IMR-90 (cell line): ENCODE measurements at regions not wholly inside any gene's neighbourhood (a gene's known extent, or its start where the extent isn't known, plus 50 kb on each side); places are given as distances from the start of the nearest gene placed in this dataset.

ENCODE experiments used
- ATAC-seq: fragments of 200-7000 bp; cut with Tn5 transposase; 2 replicates; pipeline ENCODE4 v1.9.1; 2020; ENCODE audit warnings: low read depth, mild to moderate bottlenecking, moderate library complexity
- BruUV-seq: library from RNA; stranded (reverse); fragments of 400-500 nt; replicated peaks from 2 replicates; lab custom pipeline; 2021; lab: Mats Ljungman, UMichigan
- CTCF ChIA-PET: fragments of 300-600 bp; formaldehyde crosslinking; extraction: SDS; loops from one replicate; lab custom pipeline; 2021; ENCODE audit warnings: antibody characterized with exemption; lab: Yijun Ruan, JAX
- POLR2A ChIA-PET: fragments of 300-600 bp; sonication (Branson Sonifier 250); formaldehyde crosslinking; loops from one replicate; lab custom pipeline; 2022; ENCODE audit warnings: antibody characterized with exemption; ENCODE audit not compliant: unreplicated experiment; lab: Charles Lee
- DNase-seq: peaks from one replicate; pipeline ENCODE4 v3.0.0; 2013
- H2AFZ ChIP-seq: replicated peaks from 2 replicates; pipeline ENCODE3; 2013; ENCODE audit warnings: low read length, mild to moderate bottlenecking; ENCODE audit not compliant: poor library complexity
- H2AK5ac ChIP-seq: 2 replicates; pipeline ENCODE4 v1.6.1; 2013; ENCODE audit warnings: low read depth, low read length, inconsistent platforms
- H2AK9ac ChIP-seq: replicated peaks from 2 replicates; pipeline ENCODE3; 2013; ENCODE audit warnings: mild to moderate bottlenecking, low read depth, low read length, moderate library complexity; ENCODE audit not compliant: poor library complexity
- H2BK120ac ChIP-seq: 2 replicates; pipeline ENCODE4 v1.6.1; 2013; ENCODE audit warnings: low read depth, low read length, inconsistent platforms
- H2BK15ac ChIP-seq: 3 replicates; pipeline ENCODE4 v1.6.1; 2013; ENCODE audit warnings: low read depth, low read length, inconsistent platforms
- H2BK20ac ChIP-seq: 2 replicates; pipeline ENCODE4 v1.6.1; 2013; ENCODE audit warnings: low read depth, mild to moderate bottlenecking, inconsistent platforms, low read length, moderate library complexity
- H2BK5ac ChIP-seq: 2 replicates; pipeline ENCODE4 v1.6.1; 2013; ENCODE audit warnings: mild to moderate bottlenecking, low read depth, low read length, inconsistent platforms; ENCODE audit not compliant: poor library complexity, severe bottlenecking
- H3K14ac ChIP-seq: replicated peaks from 2 replicates; pipeline ENCODE4 v1.6.1; 2013; ENCODE audit warnings: low read depth, low read length, inconsistent platforms
- H3K18ac ChIP-seq: 2 replicates; pipeline ENCODE4 v1.6.1; 2013; ENCODE audit warnings: low read depth, low read length, control low read depth
- H3K23ac ChIP-seq: 2 replicates; pipeline ENCODE4 v1.6.1; 2013; ENCODE audit warnings: low read depth, low read length, inconsistent platforms
- H3K27ac ChIP-seq: 2 replicates; pipeline ENCODE4 v1.5.1; 2013; ENCODE audit warnings: mild to moderate bottlenecking, control low read depth, low read length; ENCODE audit not compliant: insufficient read depth
- H3K27me3 ChIP-seq: 2 replicates; pipeline ENCODE4 v1.6.1; 2013; ENCODE audit warnings: low read length; ENCODE audit not compliant: control insufficient read depth, insufficient read depth
- H3K36me3 ChIP-seq: 2 replicates; pipeline ENCODE4 v1.6.1; 2013; ENCODE audit warnings: low read length, mixed read lengths; ENCODE audit not compliant: control insufficient read depth, insufficient read depth
- H3K4ac ChIP-seq: 2 replicates; pipeline ENCODE4 v1.6.1; 2013; ENCODE audit warnings: low read depth, low read length, inconsistent platforms
- H3K4me1 ChIP-seq: 2 replicates; pipeline ENCODE4 v1.6.1; 2013; ENCODE audit warnings: low read length, mixed read lengths; ENCODE audit not compliant: control insufficient read depth, insufficient read depth
- H3K4me2 ChIP-seq: 2 replicates; pipeline ENCODE4 v1.6.1; 2013; ENCODE audit warnings: low read depth, mild to moderate bottlenecking, control low read depth, low read length, moderate library complexity
- H3K4me3 ChIP-seq: 2 replicates; pipeline ENCODE4 v1.5.1; 2013; ENCODE audit warnings: low read depth, mild to moderate bottlenecking, control low read depth, low read length, moderate library complexity; ENCODE audit not compliant: insufficient read depth
- H3K56ac ChIP-seq: 2 replicates; pipeline ENCODE4 v1.6.1; 2013; ENCODE audit warnings: low read length, inconsistent platforms; ENCODE audit not compliant: insufficient read depth; ENCODE audit errors: extremely low read depth
- H3K79me1 ChIP-seq, 2 experiments: 2 replicates each; pipeline ENCODE4 v1.6.1; 2013; ENCODE audit warnings: low read length in 2 of 2, inconsistent platforms in 1 of 2, low read depth in 1 of 2
- H3K9ac ChIP-seq: 2 replicates; pipeline ENCODE4 v1.6.1; 2013; ENCODE audit warnings: low read depth, low read length, control low read depth
- H3K9me1 ChIP-seq: 2 replicates; pipeline ENCODE4 v1.6.1; 2013; ENCODE audit warnings: low read length, inconsistent platforms; ENCODE audit not compliant: insufficient read depth
- H3K9me3 ChIP-seq: 2 replicates; pipeline ENCODE4 v1.6.1; 2013; ENCODE audit warnings: low read length; ENCODE audit not compliant: control insufficient read depth, insufficient read depth
- H4K20me1 ChIP-seq: 2 replicates; pipeline ENCODE4 v1.6.1; 2013; ENCODE audit warnings: low read length, inconsistent platforms; ENCODE audit not compliant: insufficient read depth
- H4K5ac ChIP-seq: 2 replicates; pipeline ENCODE4 v1.6.1; 2013; ENCODE audit warnings: mild to moderate bottlenecking, low read depth, low read length, control low read depth
- H4K8ac ChIP-seq, 2 experiments: 2 replicates each; pipeline ENCODE4 v1.6.1; 2013; ENCODE audit warnings: low read depth in 2 of 2, low read length in 2 of 2, control low read depth in 1 of 2, inconsistent platforms in 1 of 2
- H4K91ac ChIP-seq: 2 replicates; pipeline ENCODE4 v1.6.1; 2013; ENCODE audit warnings: low read depth, low read length, inconsistent platforms; ENCODE audit not compliant: insufficient read depth
- CEBPB ChIP-seq: IDR thresholded peaks from 2 replicates; pipeline ENCODE4 v1.6.1; 2012; ENCODE audit warnings: low read depth, low read length, improper control_type of control experiment
- CHD1 ChIP-seq: IDR thresholded peaks from 2 replicates; pipeline ENCODE4 v1.6.1; 2012; ENCODE audit warnings: low read depth, low read length, improper control_type of control experiment
- MAFK ChIP-seq: IDR thresholded peaks from 2 replicates; pipeline ENCODE4 v1.6.1; 2012; ENCODE audit warnings: low read depth, low read length, improper control_type of control experiment
- MAZ ChIP-seq: IDR thresholded peaks from 2 replicates; pipeline ENCODE4 v1.6.1; 2012; ENCODE audit warnings: low read depth, mild to moderate bottlenecking, low read length, improper control_type of control experiment, moderate library complexity, borderline replicate concordance
- NFE2L2 ChIP-seq: fragments of 150-350 bp; IDR thresholded peaks from 2 replicates; pipeline ENCODE4 v1.6.1; 2016; ENCODE audit warnings: low read depth, mild to moderate bottlenecking, low read length
- POLR2A ChIP-seq: IDR thresholded peaks from 2 replicates; pipeline ENCODE4 v1.6.1; 2012; ENCODE audit warnings: mild to moderate bottlenecking, low read depth, low read length
- RCOR1 ChIP-seq: IDR thresholded peaks from 2 replicates; pipeline ENCODE4 v1.6.1; 2012; ENCODE audit warnings: mild to moderate bottlenecking, low read length, improper control_type of control experiment; ENCODE audit not compliant: insufficient replicate concordance
- RFX5 ChIP-seq: IDR thresholded peaks from 2 replicates; pipeline ENCODE4 v1.8.0; 2012; ENCODE audit warnings: low read depth, mild to moderate bottlenecking, low read length, moderate library complexity
- WGBS, 2 experiments: methylation state at CpG; one replicate each; pipeline versions ENCODE4 v1.1.5 to v1.1.7; 2013; ENCODE audit warnings: missing lambda C conversion rate in 2 of 2; ENCODE audit not compliant: insufficient read length in 1 of 2; ENCODE audit errors: extremely low coverage in 2 of 2; 5-methylcytosine and 5-hydroxymethylcytosine counted together
- dilution Hi-C: fragments of 300-500 bp; cut with HindIII; formaldehyde crosslinking; loops from one replicate; pipeline ENCODE4 v1.14.3; 2018; ENCODE audit warnings: low sequenced_read_pairs; ENCODE audit not compliant: unreplicated experiment
- in situ Hi-C: fragments of 300-500 bp; cut with MboI; formaldehyde crosslinking; loops from 3 replicates; pipeline ENCODE4 v1.14.3; 2019; ENCODE audit warnings: low sequenced_read_pairs, inconsistent platforms, mixed read lengths
- intact Hi-C: fragments of 100-400 bp; cut with micrococcal nuclease; formaldehyde crosslinking; loops from 2 replicates; pipeline ENCODE4 v1.10.0; 2022
- TF ChIP-seq, protein P1 (sequence below): fragments of 150-350 bp; IDR thresholded peaks from 2 replicates; pipeline ENCODE4 v1.6.1; 2017; ENCODE audit warnings: mild to moderate bottlenecking, antibody characterized with exemption, low read length, low read depth
- TF ChIP-seq, protein P2 (sequence below): conservative IDR thresholded peaks from 2 replicates; pipeline ENCODE4 v1.5.1; 2012; ENCODE audit warnings: mild to moderate bottlenecking, low read depth, low read length, improper control_type of control experiment
- TF ChIP-seq, protein P3 (sequence below): fragments of 150-350 bp; IDR thresholded peaks from 2 replicates; pipeline ENCODE4 v1.6.1; 2016; ENCODE audit warnings: low read depth, mild to moderate bottlenecking, low read length, moderate library complexity, borderline replicate concordance

DNA sequence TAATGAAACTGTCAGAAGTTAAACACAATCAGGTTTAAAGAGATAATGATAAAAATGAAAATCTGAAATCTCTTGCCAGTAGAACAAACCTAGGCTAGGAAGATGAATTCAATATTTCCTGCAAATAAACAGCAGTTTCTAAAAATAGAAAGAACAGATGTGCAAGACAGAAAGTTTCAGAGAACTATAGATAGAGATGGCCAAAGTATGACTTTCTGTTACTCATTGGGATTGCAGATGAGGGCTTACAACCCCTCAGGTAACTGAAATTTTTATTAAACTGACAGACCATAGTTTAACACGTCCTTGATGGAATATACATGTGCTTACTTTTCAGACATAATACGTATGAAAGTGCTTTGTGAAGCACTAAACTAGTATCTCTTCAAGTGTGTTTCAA, 82.3 kb upstream of the PPARGC1A start:
- no peak overlapping the region for H3K56ac ChIP-seq
- no peak overlapping the region for H2BK120ac ChIP-seq
- H3K9ac ChIP-seq: no peak overlapping the region
- intact Hi-C loops: no loop called here
- CTCF ChIA-PET: no interaction called here
- no peak overlapping the region for H3K14ac ChIP-seq
- WGBS, 2 experiments: no CpG with 5 or more reads among the region's 2 CpGs
- H3K27me3 ChIP-seq: no peaks in the 10 kb centered on the region
- no peaks in the 10 kb centered on the region for H3K36me3 ChIP-seq
- 0 out of 2 replicates have a peak, but pooled peaks cover 2% of the 10 kb centered on the region for H3K4me1 ChIP-seq
- H3K27ac ChIP-seq: no peak overlapping the region
- TF ChIP-seq, protein P1, sequence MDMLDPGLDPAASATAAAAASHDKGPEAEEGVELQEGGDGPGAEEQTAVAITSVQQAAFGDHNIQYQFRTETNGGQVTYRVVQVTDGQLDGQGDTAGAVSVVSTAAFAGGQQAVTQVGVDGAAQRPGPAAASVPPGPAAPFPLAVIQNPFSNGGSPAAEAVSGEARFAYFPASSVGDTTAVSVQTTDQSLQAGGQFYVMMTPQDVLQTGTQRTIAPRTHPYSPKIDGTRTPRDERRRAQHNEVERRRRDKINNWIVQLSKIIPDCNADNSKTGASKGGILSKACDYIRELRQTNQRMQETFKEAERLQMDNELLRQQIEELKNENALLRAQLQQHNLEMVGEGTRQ: no peak
- TF ChIP-seq MAFK: no peak
- TF ChIP-seq POLR2A: no peak
- no peak for TF ChIP-seq RCOR1
- no peak for TF ChIP-seq MAZ
- no peak for TF ChIP-seq CHD1
- TF ChIP-seq CEBPB: no peak
- no peak for TF ChIP-seq NFE2L2
- TF ChIP-seq, protein P2, sequence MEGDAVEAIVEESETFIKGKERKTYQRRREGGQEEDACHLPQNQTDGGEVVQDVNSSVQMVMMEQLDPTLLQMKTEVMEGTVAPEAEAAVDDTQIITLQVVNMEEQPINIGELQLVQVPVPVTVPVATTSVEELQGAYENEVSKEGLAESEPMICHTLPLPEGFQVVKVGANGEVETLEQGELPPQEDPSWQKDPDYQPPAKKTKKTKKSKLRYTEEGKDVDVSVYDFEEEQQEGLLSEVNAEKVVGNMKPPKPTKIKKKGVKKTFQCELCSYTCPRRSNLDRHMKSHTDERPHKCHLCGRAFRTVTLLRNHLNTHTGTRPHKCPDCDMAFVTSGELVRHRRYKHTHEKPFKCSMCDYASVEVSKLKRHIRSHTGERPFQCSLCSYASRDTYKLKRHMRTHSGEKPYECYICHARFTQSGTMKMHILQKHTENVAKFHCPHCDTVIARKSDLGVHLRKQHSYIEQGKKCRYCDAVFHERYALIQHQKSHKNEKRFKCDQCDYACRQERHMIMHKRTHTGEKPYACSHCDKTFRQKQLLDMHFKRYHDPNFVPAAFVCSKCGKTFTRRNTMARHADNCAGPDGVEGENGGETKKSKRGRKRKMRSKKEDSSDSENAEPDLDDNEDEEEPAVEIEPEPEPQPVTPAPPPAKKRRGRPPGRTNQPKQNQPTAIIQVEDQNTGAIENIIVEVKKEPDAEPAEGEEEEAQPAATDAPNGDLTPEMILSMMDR: no peak
- TF ChIP-seq, protein P3, sequence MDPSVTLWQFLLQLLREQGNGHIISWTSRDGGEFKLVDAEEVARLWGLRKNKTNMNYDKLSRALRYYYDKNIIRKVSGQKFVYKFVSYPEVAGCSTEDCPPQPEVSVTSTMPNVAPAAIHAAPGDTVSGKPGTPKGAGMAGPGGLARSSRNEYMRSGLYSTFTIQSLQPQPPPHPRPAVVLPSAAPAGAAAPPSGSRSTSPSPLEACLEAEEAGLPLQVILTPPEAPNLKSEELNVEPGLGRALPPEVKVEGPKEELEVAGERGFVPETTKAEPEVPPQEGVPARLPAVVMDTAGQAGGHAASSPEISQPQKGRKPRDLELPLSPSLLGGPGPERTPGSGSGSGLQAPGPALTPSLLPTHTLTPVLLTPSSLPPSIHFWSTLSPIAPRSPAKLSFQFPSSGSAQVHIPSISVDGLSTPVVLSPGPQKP: no peak
- no peak for TF ChIP-seq RFX5
- no peaks in the 10 kb centered on the region for H4K20me1 ChIP-seq
- H4K5ac ChIP-seq: no peak overlapping the region
- ATAC-seq (no peak), DNase-seq (peak; percentile 27)
- no peaks in the 10 kb centered on the region for H3K9me1 ChIP-seq
- no peak overlapping the region for H3K4ac ChIP-seq
- dilution Hi-C loops: no loop called here
- no peak overlapping the region for H2AK9ac ChIP-seq
- no peak overlapping the region for H4K91ac ChIP-seq
- no peak overlapping the region for H2AK5ac ChIP-seq
- no peaks in the 10 kb centered on the region for H3K9me3 ChIP-seq
- no peak overlapping the region for H2BK20ac ChIP-seq
- no peak overlapping the region for H2BK5ac ChIP-seq
- H3K79me1 ChIP-seq: no peaks in the 10 kb centered on the region
- BruUV-seq: no TSS peak
- in situ Hi-C loops: no loop called here
- POLR2A ChIA-PET: no interaction called here
- no peak overlapping the region for H3K18ac ChIP-seq
- no peak overlapping the region for H3K23ac ChIP-seq
- H2BK15ac ChIP-seq: no peak overlapping the region
- H3K4me3 ChIP-seq: no peak overlapping the region
- no peak overlapping the region for H2AFZ ChIP-seq
- H3K4me2 ChIP-seq: no peak overlapping the region
- no peak overlapping the region for H4K8ac ChIP-seq
